Peyer's patch (tissue), 4 donors: ENCODE measurements at regions not wholly inside any gene's neighbourhood (a gene's known extent, or its start where the extent isn't known, plus 50 kb on each side); places are given as distances from the start of the nearest gene placed in this dataset.

Source experiments
- POLR2A ChIP-seq, 2 donors: fragments of 450-650 bp; IDR thresholded peaks; one replicate each; pipeline ENCODE4 v1.5.1; 2017; ENCODE audit warnings: antibody characterized with exemption in 2 of 2, mild to moderate bottlenecking in 2 of 2, moderate library complexity in 2 of 2
- TF ChIP-seq, protein P1 (sequence below), 6 experiments: fragments of 450-650 bp in 4 of 6; fragments of 200-600 bp in 2 of 6; sonication (generic) in 1 of 6; IDR thresholded peaks; one replicate each; pipeline ENCODE4 v1.5.1; 2017 to 2019; ENCODE audit warnings: antibody characterized with exemption in 6 of 6, mild to moderate bottlenecking in 3 of 6, moderate library complexity in 1 of 6

DNA sequence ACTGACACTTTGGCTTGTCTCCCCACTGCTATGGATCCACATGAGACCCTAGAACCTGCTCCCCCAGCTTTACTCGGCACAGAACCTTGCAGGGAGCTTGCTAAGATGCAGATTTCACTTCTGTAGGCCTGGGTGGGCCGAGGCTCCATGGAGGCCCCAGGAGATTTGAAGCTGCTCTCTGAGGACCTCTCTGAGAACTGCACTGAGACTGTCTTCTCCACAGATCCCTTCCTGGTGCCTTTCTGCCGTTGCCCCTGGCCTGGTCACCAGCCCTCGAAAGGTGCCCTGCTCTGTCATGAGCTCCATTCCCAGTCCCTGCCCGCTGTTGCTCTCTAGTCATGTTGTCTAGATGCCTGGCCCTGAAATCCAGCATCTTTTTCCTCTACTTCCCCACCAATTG lies 588.4 kb downstream of the AJAP1 start:
- TF ChIP-seq, protein P1, sequence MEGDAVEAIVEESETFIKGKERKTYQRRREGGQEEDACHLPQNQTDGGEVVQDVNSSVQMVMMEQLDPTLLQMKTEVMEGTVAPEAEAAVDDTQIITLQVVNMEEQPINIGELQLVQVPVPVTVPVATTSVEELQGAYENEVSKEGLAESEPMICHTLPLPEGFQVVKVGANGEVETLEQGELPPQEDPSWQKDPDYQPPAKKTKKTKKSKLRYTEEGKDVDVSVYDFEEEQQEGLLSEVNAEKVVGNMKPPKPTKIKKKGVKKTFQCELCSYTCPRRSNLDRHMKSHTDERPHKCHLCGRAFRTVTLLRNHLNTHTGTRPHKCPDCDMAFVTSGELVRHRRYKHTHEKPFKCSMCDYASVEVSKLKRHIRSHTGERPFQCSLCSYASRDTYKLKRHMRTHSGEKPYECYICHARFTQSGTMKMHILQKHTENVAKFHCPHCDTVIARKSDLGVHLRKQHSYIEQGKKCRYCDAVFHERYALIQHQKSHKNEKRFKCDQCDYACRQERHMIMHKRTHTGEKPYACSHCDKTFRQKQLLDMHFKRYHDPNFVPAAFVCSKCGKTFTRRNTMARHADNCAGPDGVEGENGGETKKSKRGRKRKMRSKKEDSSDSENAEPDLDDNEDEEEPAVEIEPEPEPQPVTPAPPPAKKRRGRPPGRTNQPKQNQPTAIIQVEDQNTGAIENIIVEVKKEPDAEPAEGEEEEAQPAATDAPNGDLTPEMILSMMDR (IDR thresholded peaks at IDR 0.05): no peak
- TF ChIP-seq POLR2A (IDR thresholded peaks at IDR 0.05): no peak
